HEK293 (cell line): ENCODE measurements at regions not wholly inside any gene's neighbourhood (a gene's known extent, or its start where the extent isn't known, plus 50 kb on each side); places are given as distances from the start of the nearest gene placed in this dataset.

Experiments used
- CTCF ChIA-PET: fragments of 350-600 bp; formaldehyde crosslinking; extraction: SDS; loops from one replicate; lab custom pipeline; 2021; ENCODE audit warnings: antibody characterized with exemption; lab: Yijun Ruan, JAX
- POLR2A ChIA-PET: fragments of 300-600 bp; formaldehyde crosslinking; extraction: SDS; loops from one replicate; lab custom pipeline; 2020; ENCODE audit warnings: antibody characterized with exemption, inconsistent platforms; lab: Yijun Ruan, JAX
- H3K27ac ChIP-seq: fragments of 200-500 bp; sonication (Bioruptor generic); 2 replicates; pipeline ENCODE4 v1.5.1; 2014; ENCODE audit warnings: low read depth, low read length, control low read depth, inconsistent platforms; ENCODE audit errors: extremely low read depth
- H3K36me3 ChIP-seq, 2 experiments: fragments of 200-500 bp in 1 of 2; sonication (Bioruptor generic) in 1 of 2; 1 replicate in 1 of 2; 2 replicates in 1 of 2; pipeline ENCODE4 v1.5.1; 2014 to 2017; ENCODE audit warnings: inconsistent platforms in 2 of 2, low read length in 2 of 2; ENCODE audit not compliant: control insufficient read depth in 2 of 2, insufficient read depth in 1 of 2
- H3K4me1 ChIP-seq: fragments of 200-500 bp; sonication (Bioruptor generic); 2 replicates; pipeline ENCODE4 v1.5.1; 2014; ENCODE audit warnings: mild to moderate bottlenecking, low read length, inconsistent platforms; ENCODE audit not compliant: control insufficient read depth, insufficient read depth
- H3K4me3 ChIP-seq: 2 replicates; pipeline ENCODE4 v1.5.1; 2011; ENCODE audit warnings: low read depth, mild to moderate bottlenecking, control low read depth, low read length, moderate library complexity
- H3K9me3 ChIP-seq: fragments of 200-500 bp; sonication (Bioruptor generic); 2 replicates; pipeline ENCODE4 v1.5.1; 2014; ENCODE audit warnings: low read depth, low read length, inconsistent platforms; ENCODE audit not compliant: control insufficient read depth, insufficient read depth
- EGR2 ChIP-seq: fragments of 450-650 bp; formaldehyde crosslinking; IDR thresholded peaks from 2 replicates; pipeline ENCODE4 v1.5.1; 2016; ENCODE audit warnings: low read depth, missing biosample characterization, missing genetic modification characterization
- KLF7 ChIP-seq: fragments of 450-650 bp; formaldehyde crosslinking; IDR thresholded peaks from 2 replicates; pipeline ENCODE4 v1.5.1; 2016; ENCODE audit warnings: missing biosample characterization, missing genetic modification characterization, borderline replicate concordance
- KLF9 ChIP-seq: fragments of 450-650 bp; formaldehyde crosslinking; IDR thresholded peaks from 2 replicates; pipeline ENCODE4 v1.5.1; 2016; ENCODE audit warnings: missing biosample characterization, missing genetic modification characterization, low read depth
- ZFP3 ChIP-seq: fragments of 450-650 bp; formaldehyde crosslinking; IDR thresholded peaks from 2 replicates; pipeline ENCODE4 v1.5.1; 2016; ENCODE audit warnings: low read depth, missing biosample characterization, missing genetic modification characterization
- ZNF114 ChIP-seq: fragments of 450-650 bp; formaldehyde crosslinking; IDR thresholded peaks from 2 replicates; pipeline ENCODE4 v1.5.0; 2017; ENCODE audit warnings: missing biosample characterization, missing genetic modification characterization
- ZNF175 ChIP-seq: fragments of 450-650 bp; formaldehyde crosslinking; IDR thresholded peaks from 2 replicates; pipeline ENCODE4 v1.5.1; 2016; ENCODE audit warnings: missing biosample characterization, missing genetic modification characterization
- ZNF311 ChIP-seq: fragments of 450-650 bp; formaldehyde crosslinking; IDR thresholded peaks from 2 replicates; pipeline ENCODE4 v1.5.1; 2017; ENCODE audit warnings: missing biosample characterization, missing genetic modification characterization, borderline replicate concordance
- ZNF335 ChIP-seq: fragments of 450-650 bp; formaldehyde crosslinking; conservative IDR thresholded peaks from 2 replicates; pipeline ENCODE4 v1.5.1; 2016; ENCODE audit warnings: missing biosample characterization, missing genetic modification characterization
- ZNF548 ChIP-seq: fragments of 450-650 bp; formaldehyde crosslinking; IDR thresholded peaks from 2 replicates; pipeline ENCODE4 v1.5.1; 2016; ENCODE audit warnings: missing biosample characterization, missing genetic modification characterization
- TF ChIP-seq, protein P1 (sequence below): fragments of 450-650 bp; formaldehyde crosslinking; IDR thresholded peaks from 2 replicates; pipeline ENCODE4 v1.5.1; 2017; ENCODE audit warnings: missing biosample characterization, missing genetic modification characterization
- TF ChIP-seq, protein P2 (sequence below): fragments of 450-650 bp; formaldehyde crosslinking; IDR thresholded peaks from 2 replicates; pipeline ENCODE4 v1.5.1; 2016; ENCODE audit warnings: missing biosample characterization, missing genetic modification characterization
- TF ChIP-seq, protein P3 (sequence below): fragments of 450-650 bp; formaldehyde crosslinking; IDR thresholded peaks from 2 replicates; pipeline ENCODE4 v1.5.1; 2016; ENCODE audit warnings: missing biosample characterization, missing genetic modification characterization
- TF ChIP-seq, protein P4 (sequence below): fragments of 450-650 bp; formaldehyde crosslinking; IDR thresholded peaks from 2 replicates; pipeline ENCODE4 v1.5.1; 2016; ENCODE audit warnings: missing biosample characterization, missing genetic modification characterization
- TF ChIP-seq, protein P5 (sequence below): fragments of 450-650 bp; formaldehyde crosslinking; IDR thresholded peaks from 2 replicates; pipeline ENCODE4 v1.5.1; 2016; ENCODE audit warnings: missing biosample characterization, missing genetic modification characterization
- TF ChIP-seq, protein P6 (sequence below): fragments of 450-650 bp; formaldehyde crosslinking; IDR thresholded peaks from 2 replicates; pipeline ENCODE4 v1.5.1; 2016; ENCODE audit warnings: missing biosample characterization, missing genetic modification characterization, borderline replicate concordance
- TF ChIP-seq, protein P7 (sequence below): fragments of 450-650 bp; formaldehyde crosslinking; IDR thresholded peaks from 2 replicates; pipeline ENCODE4 v1.5.1; 2016; ENCODE audit warnings: missing biosample characterization, missing genetic modification characterization

DNA sequence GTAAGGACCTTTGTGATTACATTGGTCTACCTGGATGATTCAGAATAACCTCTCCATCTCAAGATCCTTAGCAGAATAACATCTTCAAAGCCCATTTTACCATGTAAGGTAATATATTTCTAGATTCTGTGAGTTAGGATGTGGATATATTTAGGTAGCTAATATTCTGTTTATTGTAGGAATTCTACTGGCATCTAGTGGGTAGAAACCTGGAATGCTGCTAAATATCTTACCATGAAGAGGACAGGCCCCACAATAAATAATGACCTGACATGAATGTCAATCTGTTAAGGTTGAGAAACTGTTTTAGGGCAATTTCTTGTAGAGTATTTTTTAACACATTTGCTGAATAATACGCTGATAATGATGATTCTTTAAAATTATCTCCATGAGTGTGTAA is 426.8 kb downstream of the MAN2A1 start (continued):
- no peak for TF ChIP-seq ZNF548 (tag by site-specific recombination)
- TF ChIP-seq, protein P1, sequence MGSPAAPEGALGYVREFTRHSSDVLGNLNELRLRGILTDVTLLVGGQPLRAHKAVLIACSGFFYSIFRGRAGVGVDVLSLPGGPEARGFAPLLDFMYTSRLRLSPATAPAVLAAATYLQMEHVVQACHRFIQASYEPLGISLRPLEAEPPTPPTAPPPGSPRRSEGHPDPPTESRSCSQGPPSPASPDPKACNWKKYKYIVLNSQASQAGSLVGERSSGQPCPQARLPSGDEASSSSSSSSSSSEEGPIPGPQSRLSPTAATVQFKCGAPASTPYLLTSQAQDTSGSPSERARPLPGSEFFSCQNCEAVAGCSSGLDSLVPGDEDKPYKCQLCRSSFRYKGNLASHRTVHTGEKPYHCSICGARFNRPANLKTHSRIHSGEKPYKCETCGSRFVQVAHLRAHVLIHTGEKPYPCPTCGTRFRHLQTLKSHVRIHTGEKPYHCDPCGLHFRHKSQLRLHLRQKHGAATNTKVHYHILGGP (tag by site-specific recombination), result no peak
- TF ChIP-seq KLF7 (tag by site-specific recombination), result no peak
- no peak for TF ChIP-seq ZNF114 (tag by site-specific recombination)
- TF ChIP-seq, protein P2, sequence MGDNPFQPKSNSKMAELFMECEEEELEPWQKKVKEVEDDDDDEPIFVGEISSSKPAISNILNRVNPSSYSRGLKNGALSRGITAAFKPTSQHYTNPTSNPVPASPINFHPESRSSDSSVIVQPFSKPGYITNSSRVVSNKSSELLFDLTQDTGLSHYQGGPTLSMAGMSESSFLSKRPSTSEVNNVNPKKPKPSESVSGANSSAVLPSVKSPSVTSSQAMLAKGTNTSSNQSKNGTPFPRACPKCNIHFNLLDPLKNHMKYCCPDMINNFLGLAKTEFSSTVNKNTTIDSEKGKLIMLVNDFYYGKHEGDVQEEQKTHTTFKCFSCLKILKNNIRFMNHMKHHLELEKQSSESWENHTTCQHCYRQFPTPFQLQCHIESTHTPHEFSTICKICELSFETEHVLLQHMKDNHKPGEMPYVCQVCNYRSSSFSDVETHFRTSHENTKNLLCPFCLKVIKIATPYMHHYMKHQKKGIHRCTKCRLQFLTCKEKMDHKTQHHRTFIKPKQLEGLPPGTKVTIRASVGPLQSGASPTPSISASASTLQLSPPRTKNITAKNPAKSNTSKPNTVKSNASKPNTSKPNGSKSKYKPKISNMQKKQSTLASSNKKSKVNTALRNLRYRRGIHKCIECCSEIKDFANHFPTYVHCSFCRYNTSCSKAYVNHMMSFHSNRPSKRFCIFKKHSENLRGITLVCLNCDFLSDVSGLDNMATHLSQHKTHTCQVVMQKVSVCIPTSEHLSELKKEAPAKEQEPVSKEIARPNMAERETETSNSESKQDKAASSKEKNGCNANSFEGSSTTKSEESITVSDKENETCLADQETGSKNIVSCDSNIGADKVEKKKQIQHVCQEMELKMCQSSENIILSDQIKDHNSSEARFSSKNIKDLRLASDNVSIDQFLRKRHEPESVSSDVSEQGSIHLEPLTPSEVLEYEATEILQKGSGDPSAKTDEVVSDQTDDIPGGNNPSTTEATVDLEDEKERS (tag by site-specific recombination), result no peak
- TF ChIP-seq, protein P3, sequence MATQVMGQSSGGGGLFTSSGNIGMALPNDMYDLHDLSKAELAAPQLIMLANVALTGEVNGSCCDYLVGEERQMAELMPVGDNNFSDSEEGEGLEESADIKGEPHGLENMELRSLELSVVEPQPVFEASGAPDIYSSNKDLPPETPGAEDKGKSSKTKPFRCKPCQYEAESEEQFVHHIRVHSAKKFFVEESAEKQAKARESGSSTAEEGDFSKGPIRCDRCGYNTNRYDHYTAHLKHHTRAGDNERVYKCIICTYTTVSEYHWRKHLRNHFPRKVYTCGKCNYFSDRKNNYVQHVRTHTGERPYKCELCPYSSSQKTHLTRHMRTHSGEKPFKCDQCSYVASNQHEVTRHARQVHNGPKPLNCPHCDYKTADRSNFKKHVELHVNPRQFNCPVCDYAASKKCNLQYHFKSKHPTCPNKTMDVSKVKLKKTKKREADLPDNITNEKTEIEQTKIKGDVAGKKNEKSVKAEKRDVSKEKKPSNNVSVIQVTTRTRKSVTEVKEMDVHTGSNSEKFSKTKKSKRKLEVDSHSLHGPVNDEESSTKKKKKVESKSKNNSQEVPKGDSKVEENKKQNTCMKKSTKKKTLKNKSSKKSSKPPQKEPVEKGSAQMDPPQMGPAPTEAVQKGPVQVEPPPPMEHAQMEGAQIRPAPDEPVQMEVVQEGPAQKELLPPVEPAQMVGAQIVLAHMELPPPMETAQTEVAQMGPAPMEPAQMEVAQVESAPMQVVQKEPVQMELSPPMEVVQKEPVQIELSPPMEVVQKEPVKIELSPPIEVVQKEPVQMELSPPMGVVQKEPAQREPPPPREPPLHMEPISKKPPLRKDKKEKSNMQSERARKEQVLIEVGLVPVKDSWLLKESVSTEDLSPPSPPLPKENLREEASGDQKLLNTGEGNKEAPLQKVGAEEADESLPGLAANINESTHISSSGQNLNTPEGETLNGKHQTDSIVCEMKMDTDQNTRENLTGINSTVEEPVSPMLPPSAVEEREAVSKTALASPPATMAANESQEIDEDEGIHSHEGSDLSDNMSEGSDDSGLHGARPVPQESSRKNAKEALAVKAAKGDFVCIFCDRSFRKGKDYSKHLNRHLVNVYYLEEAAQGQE (tag by site-specific recombination), result no peak
- no peak for TF ChIP-seq ZNF335 (tag by site-specific recombination)

DNA sequence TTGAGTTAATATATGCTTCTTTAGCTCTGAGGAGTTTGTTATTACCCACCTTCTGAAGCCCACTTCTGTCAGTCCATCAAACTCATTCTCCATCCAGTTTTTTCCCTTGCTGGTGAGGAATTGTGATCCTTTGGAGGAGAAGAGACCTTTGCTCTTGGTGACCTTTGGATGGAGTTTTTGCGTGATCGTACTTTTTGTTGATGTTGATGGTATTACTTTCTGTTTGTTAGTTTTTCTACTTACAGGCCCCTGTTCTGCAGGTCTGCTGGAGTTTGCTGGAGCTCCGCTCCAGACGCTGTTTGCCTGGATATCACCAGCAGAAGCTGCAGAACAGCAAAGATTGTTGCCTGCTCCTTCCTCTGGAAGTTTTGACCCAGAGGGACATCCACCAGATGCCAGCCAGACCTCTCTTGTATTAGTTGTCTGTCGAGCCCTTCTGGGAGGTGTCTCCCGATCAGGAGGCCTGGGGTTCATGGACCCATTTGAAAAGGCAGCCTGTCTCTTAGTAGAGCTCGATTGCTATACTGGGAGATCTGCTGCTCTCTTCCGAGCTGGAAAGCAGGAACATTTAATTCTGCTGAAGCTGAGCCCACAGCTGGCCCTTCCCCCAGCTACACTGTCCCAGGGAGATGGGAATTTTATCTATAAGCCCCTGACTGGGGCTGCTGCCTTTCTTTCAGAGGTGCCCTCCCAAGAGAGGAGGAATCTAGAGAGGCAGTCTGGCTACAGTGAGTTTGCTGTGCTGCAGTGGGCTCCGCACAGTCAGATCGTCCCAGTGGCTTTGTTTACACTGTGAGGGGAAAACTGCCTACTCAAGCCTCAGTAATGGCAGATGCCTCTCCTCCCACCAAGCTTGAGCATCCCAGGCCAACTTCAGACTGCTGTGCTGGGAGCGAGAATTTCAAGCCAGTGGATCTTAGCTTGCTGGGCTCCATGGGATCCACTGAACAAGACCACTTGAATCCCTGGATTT is 445.5 kb downstream of the MAN2A1 start:
- H3K4me1 ChIP-seq, result no peaks in the 10 kb centered on the region
- ChIA-PET POLR2A (no interaction called here), CTCF (no interaction called here)
- H3K27ac ChIP-seq, result no peak overlapping the region
- H3K4me3 ChIP-seq, result no peak overlapping the region
- H3K9me3 ChIP-seq, result no peaks in the 10 kb centered on the region
- no peaks in the 10 kb centered on the region for H3K36me3 ChIP-seq
- TF ChIP-seq, protein P4, sequence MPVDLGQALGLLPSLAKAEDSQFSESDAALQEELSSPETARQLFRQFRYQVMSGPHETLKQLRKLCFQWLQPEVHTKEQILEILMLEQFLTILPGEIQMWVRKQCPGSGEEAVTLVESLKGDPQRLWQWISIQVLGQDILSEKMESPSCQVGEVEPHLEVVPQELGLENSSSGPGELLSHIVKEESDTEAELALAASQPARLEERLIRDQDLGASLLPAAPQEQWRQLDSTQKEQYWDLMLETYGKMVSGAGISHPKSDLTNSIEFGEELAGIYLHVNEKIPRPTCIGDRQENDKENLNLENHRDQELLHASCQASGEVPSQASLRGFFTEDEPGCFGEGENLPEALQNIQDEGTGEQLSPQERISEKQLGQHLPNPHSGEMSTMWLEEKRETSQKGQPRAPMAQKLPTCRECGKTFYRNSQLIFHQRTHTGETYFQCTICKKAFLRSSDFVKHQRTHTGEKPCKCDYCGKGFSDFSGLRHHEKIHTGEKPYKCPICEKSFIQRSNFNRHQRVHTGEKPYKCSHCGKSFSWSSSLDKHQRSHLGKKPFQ, result no peak
- TF ChIP-seq, protein P5, sequence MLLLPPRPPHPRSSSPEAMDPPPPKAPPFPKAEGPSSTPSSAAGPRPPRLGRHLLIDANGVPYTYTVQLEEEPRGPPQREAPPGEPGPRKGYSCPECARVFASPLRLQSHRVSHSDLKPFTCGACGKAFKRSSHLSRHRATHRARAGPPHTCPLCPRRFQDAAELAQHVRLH (tag by site-specific recombination), result no peak
- TF ChIP-seq ZNF175 (no peak), EGR2 (tag by site-specific recombination) (no peak), ZFP3 (no peak), ZNF311 (tag by site-specific recombination) (no peak), KLF9 (tag by site-specific recombination) (no peak)
- TF ChIP-seq, protein P6, sequence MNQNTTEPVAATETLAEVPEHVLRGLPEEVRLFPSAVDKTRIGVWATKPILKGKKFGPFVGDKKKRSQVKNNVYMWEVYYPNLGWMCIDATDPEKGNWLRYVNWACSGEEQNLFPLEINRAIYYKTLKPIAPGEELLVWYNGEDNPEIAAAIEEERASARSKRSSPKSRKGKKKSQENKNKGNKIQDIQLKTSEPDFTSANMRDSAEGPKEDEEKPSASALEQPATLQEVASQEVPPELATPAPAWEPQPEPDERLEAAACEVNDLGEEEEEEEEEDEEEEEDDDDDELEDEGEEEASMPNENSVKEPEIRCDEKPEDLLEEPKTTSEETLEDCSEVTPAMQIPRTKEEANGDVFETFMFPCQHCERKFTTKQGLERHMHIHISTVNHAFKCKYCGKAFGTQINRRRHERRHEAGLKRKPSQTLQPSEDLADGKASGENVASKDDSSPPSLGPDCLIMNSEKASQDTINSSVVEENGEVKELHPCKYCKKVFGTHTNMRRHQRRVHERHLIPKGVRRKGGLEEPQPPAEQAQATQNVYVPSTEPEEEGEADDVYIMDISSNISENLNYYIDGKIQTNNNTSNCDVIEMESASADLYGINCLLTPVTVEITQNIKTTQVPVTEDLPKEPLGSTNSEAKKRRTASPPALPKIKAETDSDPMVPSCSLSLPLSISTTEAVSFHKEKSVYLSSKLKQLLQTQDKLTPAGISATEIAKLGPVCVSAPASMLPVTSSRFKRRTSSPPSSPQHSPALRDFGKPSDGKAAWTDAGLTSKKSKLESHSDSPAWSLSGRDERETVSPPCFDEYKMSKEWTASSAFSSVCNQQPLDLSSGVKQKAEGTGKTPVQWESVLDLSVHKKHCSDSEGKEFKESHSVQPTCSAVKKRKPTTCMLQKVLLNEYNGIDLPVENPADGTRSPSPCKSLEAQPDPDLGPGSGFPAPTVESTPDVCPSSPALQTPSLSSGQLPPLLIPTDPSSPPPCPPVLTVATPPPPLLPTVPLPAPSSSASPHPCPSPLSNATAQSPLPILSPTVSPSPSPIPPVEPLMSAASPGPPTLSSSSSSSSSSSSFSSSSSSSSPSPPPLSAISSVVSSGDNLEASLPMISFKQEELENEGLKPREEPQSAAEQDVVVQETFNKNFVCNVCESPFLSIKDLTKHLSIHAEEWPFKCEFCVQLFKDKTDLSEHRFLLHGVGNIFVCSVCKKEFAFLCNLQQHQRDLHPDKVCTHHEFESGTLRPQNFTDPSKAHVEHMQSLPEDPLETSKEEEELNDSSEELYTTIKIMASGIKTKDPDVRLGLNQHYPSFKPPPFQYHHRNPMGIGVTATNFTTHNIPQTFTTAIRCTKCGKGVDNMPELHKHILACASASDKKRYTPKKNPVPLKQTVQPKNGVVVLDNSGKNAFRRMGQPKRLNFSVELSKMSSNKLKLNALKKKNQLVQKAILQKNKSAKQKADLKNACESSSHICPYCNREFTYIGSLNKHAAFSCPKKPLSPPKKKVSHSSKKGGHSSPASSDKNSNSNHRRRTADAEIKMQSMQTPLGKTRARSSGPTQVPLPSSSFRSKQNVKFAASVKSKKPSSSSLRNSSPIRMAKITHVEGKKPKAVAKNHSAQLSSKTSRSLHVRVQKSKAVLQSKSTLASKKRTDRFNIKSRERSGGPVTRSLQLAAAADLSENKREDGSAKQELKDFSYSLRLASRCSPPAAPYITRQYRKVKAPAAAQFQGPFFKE, result no peak
- TF ChIP-seq, protein P7, sequence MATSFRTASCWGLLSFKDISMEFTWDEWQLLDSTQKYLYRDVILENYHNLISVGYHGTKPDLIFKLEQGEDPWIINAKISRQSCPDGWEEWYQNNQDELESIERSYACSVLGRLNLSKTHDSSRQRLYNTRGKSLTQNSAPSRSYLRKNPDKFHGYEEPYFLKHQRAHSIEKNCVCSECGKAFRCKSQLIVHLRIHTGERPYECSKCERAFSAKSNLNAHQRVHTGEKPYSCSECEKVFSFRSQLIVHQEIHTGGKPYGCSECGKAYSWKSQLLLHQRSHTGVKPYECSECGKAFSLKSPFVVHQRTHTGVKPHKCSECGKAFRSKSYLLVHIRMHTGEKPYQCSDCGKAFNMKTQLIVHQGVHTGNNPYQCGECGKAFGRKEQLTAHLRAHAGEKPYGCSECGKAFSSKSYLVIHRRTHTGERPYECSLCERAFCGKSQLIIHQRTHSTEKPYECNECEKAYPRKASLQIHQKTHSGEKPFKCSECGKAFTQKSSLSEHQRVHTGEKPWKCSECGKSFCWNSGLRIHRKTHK, result no peak
